A549 (cell line): ENCODE measurements at regions not wholly inside any gene's neighbourhood (a gene's known extent, or its start where the extent isn't known, plus 50 kb on each side); places are given as distances from the start of the nearest gene placed in this dataset.

Experiments used
- CTCF ChIP-seq: fragments of >200 bp; sonication (Bioruptor Twin); formaldehyde crosslinking; IDR thresholded peaks from 3 replicates; pipeline ENCODE4 v1.5.1; 2016
- MAFK ChIP-seq: fragments of 450-650 bp; IDR thresholded peaks from 2 replicates; pipeline ENCODE4 v1.6.1; 2014; ENCODE audit not compliant: partially characterized antibody
- PHF8 ChIP-seq: fragments of 200-600 bp; sonication (generic); IDR thresholded peaks from 2 replicates; pipeline ENCODE4 v1.6.1; 2016; ENCODE audit warnings: low read depth, mild to moderate bottlenecking, antibody characterized with exemption, moderate library complexity, borderline replicate concordance
- POLR2A ChIP-seq: IDR thresholded peaks from 2 replicates; pipeline ENCODE4 v1.6.1; 2012; ENCODE audit warnings: mild to moderate bottlenecking, low read length
- SREBF2 ChIP-seq: fragments of 450-650 bp; IDR thresholded peaks from 2 replicates; pipeline ENCODE4 v1.6.1; 2014; ENCODE audit warnings: mild to moderate bottlenecking, moderate library complexity
- TF ChIP-seq, protein P1 (sequence below): IDR thresholded peaks from 2 replicates; pipeline ENCODE4 v1.6.1; 2012; ENCODE audit warnings: low read depth, borderline replicate concordance

GRCh38 chr2:145682546-145683157 is 1162.7 kb upstream of the ZEB2 start:
- TF ChIP-seq PHF8 (no peak), CTCF (no peak), POLR2A (no peak), SREBF2 (no peak), MAFK (no peak)
- TF ChIP-seq, protein P1, sequence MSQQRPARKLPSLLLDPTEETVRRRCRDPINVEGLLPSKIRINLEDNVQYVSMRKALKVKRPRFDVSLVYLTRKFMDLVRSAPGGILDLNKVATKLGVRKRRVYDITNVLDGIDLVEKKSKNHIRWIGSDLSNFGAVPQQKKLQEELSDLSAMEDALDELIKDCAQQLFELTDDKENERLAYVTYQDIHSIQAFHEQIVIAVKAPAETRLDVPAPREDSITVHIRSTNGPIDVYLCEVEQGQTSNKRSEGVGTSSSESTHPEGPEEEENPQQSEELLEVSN, result no peak
